HUES6 (cell line): ENCODE measurements at regions not wholly inside any gene's neighbourhood (a gene's known extent, or its start where the extent isn't known, plus 50 kb on each side); places are given as distances from the start of the nearest gene placed in this dataset.
A peak's percentile ranks its signal among the peaks of the same experiment; 100 is the strongest.
"Not testable (repeated sequence)": the region's sequence is repeated elsewhere in the genome, so short reads cannot be mapped to it uniquely, and the experiment has no call there.

Experiments
- H3K27ac ChIP-seq: 2 replicates; pipeline ENCODE4 v1.7.0; 2013; ENCODE audit warnings: low read depth, mild to moderate bottlenecking, low read length, inconsistent platforms
- H3K27me3 ChIP-seq: 2 replicates; pipeline ENCODE4 v1.6.1; 2013; ENCODE audit warnings: low read length; ENCODE audit not compliant: control insufficient read depth, insufficient read depth
- H3K36me3 ChIP-seq: 2 replicates; pipeline ENCODE4 v1.6.1; 2013; ENCODE audit warnings: low read length; ENCODE audit not compliant: control insufficient read depth, insufficient read depth
- H3K4me1 ChIP-seq: 2 replicates; pipeline ENCODE4 v1.6.1; 2013; ENCODE audit warnings: low read length; ENCODE audit not compliant: control insufficient read depth, insufficient read depth
- H3K4me3 ChIP-seq: 2 replicates; pipeline ENCODE4 v1.5.1; 2013; ENCODE audit warnings: low read depth, low read length
- H3K9ac ChIP-seq: one replicate; pipeline ENCODE4 v1.6.1; 2013; ENCODE audit warnings: mild to moderate bottlenecking, low read length
- H3K9me3 ChIP-seq: 2 replicates; pipeline ENCODE4 v1.6.1; 2013; ENCODE audit warnings: low read depth, low read length; ENCODE audit not compliant: control insufficient read depth, insufficient read depth

DNA sequence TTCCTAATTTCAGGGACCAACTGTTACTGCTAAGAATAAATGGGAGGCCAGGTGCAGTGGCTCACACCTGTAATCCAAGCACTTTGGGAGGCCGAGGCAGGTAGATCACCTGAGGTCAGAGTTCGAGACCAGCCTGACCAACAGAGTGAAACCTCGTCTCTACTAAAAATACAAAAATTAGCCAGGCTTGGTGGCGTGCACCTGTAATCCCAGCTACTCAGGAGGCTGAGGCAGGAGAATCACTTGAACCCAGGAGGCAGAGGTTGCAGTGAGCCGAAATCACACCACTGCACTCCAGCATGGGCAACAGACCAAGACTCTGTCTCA, 95.6 kb upstream of the CHD2 start:
- peaks cover 17% of the 10 kb centered on the region for H3K4me1 ChIP-seq
- not testable (repeated sequence) for H3K27me3 ChIP-seq, H3K36me3 ChIP-seq, H3K9me3 ChIP-seq, H3K4me3 ChIP-seq, H3K27ac ChIP-seq, H3K9ac ChIP-seq

DNA sequence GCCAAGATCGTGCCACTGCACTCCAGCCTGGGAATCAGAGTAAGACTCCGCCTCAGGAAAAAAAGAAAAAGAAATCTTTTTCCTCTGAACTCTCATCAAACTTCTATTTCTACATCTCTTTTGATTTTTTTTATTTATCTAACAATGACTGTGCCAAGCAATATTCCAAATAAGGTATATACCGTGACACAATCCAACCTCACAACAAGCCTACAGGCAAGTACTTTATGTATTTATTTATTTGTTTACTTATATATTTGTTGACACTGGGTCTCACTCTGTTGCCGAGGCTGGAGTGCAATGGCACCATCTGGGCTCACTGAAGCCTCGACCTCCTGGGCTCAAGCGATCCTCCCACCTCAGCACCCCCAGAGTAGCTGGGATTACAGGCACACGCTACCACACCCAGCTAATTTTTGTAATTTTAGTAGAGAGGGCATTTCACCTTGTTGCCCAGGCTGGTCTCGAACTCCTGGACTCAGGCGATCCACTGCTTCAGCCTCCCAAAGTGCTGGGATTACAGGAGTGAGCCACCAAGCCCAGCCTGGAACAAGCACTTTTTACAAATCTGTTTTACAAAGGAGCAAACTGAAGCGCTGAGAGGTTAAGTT, 94.9 kb upstream of the CHD2 start:
- Histone ChIP-seq H3K9me3 (no peaks in the 10 kb centered on the region), H3K27me3 (no peaks in the 10 kb centered on the region), H3K36me3 (no peaks in the 10 kb centered on the region), H3K9ac (no peak overlapping the region), H3K4me1 (peaks cover 23% of the 10 kb centered on the region), H3K4me3 (no peak overlapping the region), H3K27ac (no peak overlapping the region)

DNA sequence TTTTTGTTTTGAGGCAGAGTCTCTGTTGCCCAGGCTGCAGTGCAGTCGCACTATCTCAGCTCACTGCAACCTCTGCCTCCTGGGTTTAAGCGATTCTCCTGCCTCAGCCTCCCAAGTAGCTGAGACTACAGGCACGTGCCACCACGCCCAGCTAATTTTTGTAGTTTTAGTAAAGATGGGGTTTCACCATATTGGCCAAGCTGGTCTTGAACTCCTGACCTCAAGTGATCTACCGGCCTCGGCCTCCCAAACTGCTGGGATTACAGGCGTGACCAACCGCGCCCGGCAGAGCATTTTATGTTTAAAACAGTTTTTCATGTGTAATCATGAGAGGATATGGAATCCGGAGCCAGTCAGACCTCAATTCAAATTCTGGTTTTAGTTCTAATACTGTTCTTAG, 94.0 kb upstream of the CHD2 start:
- not testable (repeated sequence) for H3K9ac ChIP-seq, H3K27me3 ChIP-seq, H3K9me3 ChIP-seq, H3K36me3 ChIP-seq, H3K27ac ChIP-seq, H3K4me3 ChIP-seq
- H3K4me1 ChIP-seq: peaks cover 32% of the 10 kb centered on the region

DNA sequence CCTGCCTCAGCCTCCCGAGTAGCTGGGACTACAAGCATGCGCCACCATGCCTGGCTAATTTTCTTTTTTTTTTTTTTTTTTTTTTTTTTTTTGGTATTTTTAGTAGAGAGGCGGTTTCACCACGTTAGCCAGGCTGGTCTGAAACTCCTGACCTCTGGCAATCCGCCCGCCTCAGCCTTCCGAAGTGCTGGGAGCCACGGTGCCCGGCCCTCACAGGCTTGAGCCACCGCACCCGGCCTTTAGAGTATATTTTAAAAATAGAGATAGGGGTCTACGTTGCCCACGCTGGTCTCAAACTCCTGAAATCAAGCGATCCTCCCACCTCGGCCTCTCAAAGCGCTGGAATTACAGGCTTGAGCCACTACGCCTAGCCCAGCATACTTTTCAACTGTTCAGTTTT, 93.4 kb upstream of the CHD2 start:
- H3K9me3 ChIP-seq: no peaks in the 10 kb centered on the region
- H3K27ac ChIP-seq: no peak overlapping the region
- no peaks in the 10 kb centered on the region for H3K36me3 ChIP-seq
- H3K27me3 ChIP-seq: no peaks in the 10 kb centered on the region
- H3K4me1 ChIP-seq: peaks cover 35% of the 10 kb centered on the region
- H3K9ac ChIP-seq: no peak overlapping the region
- no peak overlapping the region for H3K4me3 ChIP-seq

DNA sequence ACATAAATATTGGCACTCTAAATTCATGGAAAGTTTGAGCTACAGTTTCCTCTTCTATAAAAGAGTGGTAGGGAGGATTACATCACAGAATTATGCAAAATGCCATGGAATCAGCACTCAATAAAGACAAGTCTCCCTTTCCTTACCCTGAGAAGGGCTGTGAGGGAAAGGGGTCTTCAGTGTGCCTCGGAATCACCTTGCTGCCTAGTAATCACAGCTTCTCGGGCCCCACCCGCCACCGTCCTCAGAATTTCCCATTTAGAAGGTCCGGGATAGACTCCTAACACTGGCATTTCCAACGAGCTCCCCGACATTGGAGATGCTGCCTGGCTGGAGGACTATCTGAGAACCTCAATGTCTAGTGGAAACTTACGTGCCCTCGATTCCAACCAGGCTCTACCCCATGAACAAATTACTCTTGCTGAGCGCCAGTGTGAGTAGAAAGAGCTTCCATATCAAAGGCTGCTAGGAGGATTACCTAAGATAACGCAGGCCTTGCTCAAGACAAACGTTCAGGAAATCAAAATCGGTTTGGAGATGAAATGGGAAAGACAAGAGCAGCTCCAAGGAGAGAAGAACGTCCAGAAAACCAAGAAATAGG, 92.1 kb upstream of the CHD2 start:
- Histone ChIP-seq H3K4me3 (peak overlapping the region; percentile 54), H3K4me1 (peaks cover 41% of the 10 kb centered on the region), H3K36me3 (no peaks in the 10 kb centered on the region), H3K27ac (peak overlapping the region; percentile 60), H3K9ac (peak overlapping the region; percentile 57), H3K9me3 (no peaks in the 10 kb centered on the region), H3K27me3 (no peaks in the 10 kb centered on the region)

DNA sequence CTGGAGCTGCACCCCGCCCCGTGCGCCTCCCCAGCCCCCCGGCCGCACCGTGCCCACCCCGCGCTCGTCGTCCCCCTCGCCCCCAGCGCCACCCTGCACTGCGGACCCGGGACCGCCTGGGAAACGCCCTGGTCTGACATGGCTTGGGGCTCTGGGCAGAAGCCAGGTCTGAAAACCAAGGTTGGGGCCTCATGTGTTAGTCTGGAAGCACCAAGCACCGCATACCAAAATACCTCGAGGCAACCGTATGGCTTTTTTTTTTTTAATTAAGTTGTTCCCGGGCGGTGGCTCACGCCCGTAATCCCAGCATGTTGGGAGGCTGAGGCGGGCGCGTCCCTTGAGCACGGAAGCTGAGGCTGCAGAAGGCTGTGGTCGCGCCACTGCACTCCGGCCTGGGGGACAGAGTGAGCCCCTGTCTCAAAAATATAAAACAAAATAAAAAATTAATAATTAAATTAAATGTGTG, 91.5 kb upstream of the CHD2 start:
- H3K27ac ChIP-seq: peak overlapping the region; percentile 60
- no peaks in the 10 kb centered on the region for H3K9me3 ChIP-seq
- H3K4me3 ChIP-seq: peak overlapping the region; percentile 54
- peaks cover 41% of the 10 kb centered on the region for H3K4me1 ChIP-seq
- no peaks in the 10 kb centered on the region for H3K27me3 ChIP-seq
- H3K36me3 ChIP-seq: no peaks in the 10 kb centered on the region
- peak overlapping the region; percentile 77 for H3K9ac ChIP-seq

DNA sequence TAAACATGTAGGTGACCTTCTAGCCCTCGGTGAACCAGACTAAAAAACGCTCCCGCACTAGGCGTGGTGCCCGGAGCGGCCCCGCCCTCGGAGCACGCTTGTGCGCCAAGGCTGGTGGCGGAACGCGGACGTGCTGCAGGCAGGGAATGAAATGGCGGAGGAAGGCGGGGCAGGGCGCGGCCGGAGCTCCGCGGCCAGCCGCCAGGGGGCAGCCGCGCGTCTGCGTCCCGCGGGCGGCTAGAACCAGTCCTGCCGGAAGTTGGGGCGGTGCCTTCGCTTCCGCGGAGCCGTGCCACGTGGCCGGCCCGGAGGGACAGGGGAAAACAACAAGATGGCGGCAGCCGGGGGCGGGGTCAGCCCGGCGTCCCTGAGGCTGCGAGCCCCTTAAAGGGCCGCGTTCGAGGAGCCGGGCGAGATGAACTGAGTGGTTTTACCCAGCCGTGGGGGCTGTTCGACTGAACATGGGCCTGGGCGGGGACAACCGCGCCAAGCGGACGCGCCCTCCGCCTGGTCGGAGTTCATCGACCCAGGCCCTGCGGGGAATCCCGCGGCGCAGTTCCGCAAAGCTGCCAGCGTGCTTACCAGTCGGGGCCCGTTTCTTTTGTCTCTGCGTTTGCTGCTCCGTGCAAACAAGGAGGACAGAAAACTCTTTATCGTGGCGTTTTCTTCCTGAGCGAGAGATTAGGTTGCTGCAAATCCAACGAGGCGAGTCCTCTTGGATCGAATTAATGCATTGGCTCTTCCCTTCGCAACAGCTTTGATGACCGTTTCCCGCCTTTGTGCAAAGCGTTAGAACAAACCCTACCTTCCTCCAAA, 90.9 kb upstream of the CHD2 start:
- Histone ChIP-seq H3K27me3 (no peaks in the 10 kb centered on the region), H3K9me3 (no peaks in the 10 kb centered on the region), H3K36me3 (no peaks in the 10 kb centered on the region), H3K4me3 (peak overlapping the region; percentile 77), H3K9ac (peak overlapping the region; percentile 100), H3K4me1 (peaks cover 36% of the 10 kb centered on the region), H3K27ac (peak overlapping the region; percentile 100)

DNA sequence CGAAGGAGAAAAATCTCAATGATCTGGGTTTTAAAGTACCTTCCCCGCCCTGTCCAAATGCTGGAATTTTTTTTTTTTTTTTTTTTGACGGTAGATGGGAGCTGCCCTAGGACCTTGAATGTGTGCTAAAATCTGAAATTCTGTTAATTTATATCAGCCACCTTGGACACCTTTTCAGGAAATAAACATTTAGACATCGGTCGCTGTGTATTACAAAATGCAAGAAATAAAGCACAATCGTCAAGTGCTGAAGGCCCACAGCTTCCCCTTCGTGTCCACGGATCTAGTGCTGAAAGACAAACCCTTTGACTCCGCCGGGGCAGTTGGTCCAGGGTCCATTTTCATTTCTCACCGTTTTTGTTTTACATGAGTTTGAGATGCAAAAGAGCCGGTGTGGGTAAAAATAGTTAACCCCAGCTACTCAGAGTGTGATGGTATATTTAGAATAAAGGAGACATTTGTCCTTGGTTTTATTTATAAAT, 90.2 kb upstream of the CHD2 start:
- H3K36me3 ChIP-seq: no peaks in the 10 kb centered on the region
- no peaks in the 10 kb centered on the region for H3K27me3 ChIP-seq
- H3K27ac ChIP-seq: peak overlapping the region; percentile 100
- H3K4me3 ChIP-seq: peak overlapping the region; percentile 77
- peaks cover 35% of the 10 kb centered on the region for H3K4me1 ChIP-seq
- peak overlapping the region; percentile 100 for H3K9ac ChIP-seq
- no peaks in the 10 kb centered on the region for H3K9me3 ChIP-seq

DNA sequence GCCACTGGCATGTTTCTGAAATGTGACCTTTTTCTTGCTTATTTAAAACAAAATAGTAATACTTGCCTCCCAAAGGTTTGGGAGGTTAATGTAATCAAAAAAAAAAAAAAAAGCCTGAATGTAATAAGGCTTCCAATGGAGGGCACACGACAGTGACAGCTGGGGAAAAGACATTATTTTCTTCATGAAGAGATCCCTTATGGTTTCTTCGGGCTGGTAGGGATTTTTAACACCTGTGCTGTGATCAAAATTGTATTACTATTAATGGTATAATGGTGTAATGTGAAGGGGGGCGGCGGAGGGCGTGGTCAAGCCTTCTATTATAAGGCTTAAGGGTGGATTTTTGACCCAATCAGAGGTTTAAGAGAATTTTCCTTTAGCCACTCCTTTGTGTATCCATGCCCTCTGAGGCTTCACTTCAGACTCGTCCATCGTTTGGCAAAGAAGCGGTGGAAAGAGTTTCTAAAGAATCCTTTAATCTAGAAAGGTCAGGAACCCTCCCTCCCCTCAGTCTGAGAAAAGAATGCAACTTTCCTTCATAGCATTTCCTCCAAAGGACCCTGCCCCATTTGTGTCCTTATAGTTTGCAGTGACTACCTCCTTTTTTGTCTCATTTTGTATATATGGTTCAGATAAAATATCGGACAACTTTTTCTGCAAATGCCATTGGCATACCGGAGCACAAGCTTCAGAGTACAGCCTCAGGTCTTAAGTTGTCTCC, 89.5 kb upstream of the CHD2 start:
- H3K4me3 ChIP-seq: peak overlapping the region; percentile 77
- no peaks in the 10 kb centered on the region for H3K9me3 ChIP-seq

DNA sequence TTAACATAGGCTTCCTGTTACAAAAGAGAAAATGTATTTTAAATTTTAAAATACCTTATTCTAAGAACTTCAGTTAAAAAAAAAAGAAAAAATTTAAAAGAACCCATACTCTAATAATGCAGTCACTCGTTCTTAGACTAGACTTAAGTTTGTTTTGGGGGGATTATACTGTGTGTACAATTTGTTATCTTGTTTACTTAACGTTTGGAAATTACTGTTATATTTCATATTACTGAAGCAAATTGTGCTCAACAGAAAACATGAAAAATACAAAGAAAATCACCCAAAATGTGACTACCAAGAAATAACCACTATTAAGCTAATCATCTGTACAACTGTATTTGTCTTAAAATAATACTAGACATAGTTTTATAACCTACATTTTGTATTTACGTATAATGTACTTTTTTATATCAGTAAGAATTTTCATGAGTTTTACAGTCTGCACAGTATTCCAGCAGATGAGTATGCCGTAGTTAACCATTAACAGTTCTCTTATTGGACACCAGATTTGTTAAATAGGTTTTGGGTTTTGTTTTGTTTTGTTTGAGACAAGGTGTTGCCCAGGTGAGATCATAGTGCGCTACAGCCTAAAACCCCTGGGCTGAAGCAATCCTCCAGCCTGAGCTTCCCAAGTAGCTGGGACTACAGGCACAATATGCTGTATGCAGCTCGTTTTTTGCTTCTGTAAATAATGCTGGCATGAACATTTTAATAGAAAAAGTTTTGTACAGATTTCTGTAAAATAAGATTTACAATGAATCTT, 88.8 kb upstream of the CHD2 start:
- no peaks in the 10 kb centered on the region for H3K27me3 ChIP-seq
- peaks cover 35% of the 10 kb centered on the region for H3K4me1 ChIP-seq
- peak overlapping the region; percentile 77 for H3K4me3 ChIP-seq
- peak overlapping the region; percentile 35 for H3K9ac ChIP-seq
- peak overlapping the region; percentile 42 for H3K27ac ChIP-seq
- H3K36me3 ChIP-seq: no peaks in the 10 kb centered on the region
- no peaks in the 10 kb centered on the region for H3K9me3 ChIP-seq

More for the DNA sequence above, 89.5 kb upstream of the CHD2 start:
- peak overlapping the region; percentile 100 for H3K9ac ChIP-seq
- H3K4me1 ChIP-seq: peaks cover 35% of the 10 kb centered on the region
- H3K27ac ChIP-seq: peak overlapping the region; percentile 100
- no peaks in the 10 kb centered on the region for H3K27me3 ChIP-seq
- H3K36me3 ChIP-seq: no peaks in the 10 kb centered on the region
